Mucosa of stomach (tissue), 1 donor: ENCODE measurements at regions not wholly inside any gene's neighbourhood (a gene's known extent, or its start where the extent isn't known, plus 50 kb on each side); places are given as distances from the start of the nearest gene placed in this dataset.
"Not testable (repeated sequence)": the region's sequence is repeated elsewhere in the genome, so short reads cannot be mapped to it uniquely, and the experiment has no call there.

Experiments used
- H3K27me3 ChIP-seq: one replicate; pipeline ENCODE4 v1.7.0; 2013; ENCODE audit warnings: mild to moderate bottlenecking, low read length; ENCODE audit not compliant: control insufficient read depth, insufficient read depth
- H3K36me3 ChIP-seq: one replicate; pipeline ENCODE4 v1.7.0; 2013; ENCODE audit warnings: low read length; ENCODE audit not compliant: control insufficient read depth, insufficient read depth
- H3K4me1 ChIP-seq: one replicate; pipeline ENCODE4 v1.7.0; 2013; ENCODE audit warnings: mild to moderate bottlenecking, low read length; ENCODE audit not compliant: control insufficient read depth, insufficient read depth
- H3K4me3 ChIP-seq: one replicate; pipeline ENCODE4 v1.7.0; 2013; ENCODE audit warnings: low read length
- H3K9ac ChIP-seq: one replicate; pipeline ENCODE4 v1.7.0; 2013; ENCODE audit warnings: mild to moderate bottlenecking, low read length, moderate library complexity
- H3K9me3 ChIP-seq: one replicate; pipeline ENCODE4 v1.7.0; 2013; ENCODE audit warnings: mild to moderate bottlenecking, low read length, moderate library complexity; ENCODE audit not compliant: control insufficient read depth
- donor health status: Pancreatic carcinoma.

GRCh38 chr22:23381661-23382427 lies 198.2 kb downstream of the IGLL1 start:
- H3K9me3 ChIP-seq = no peaks in the 10 kb centered on the region
- no peak overlapping the region for H3K4me3 ChIP-seq
- H3K36me3 ChIP-seq = no peaks in the 10 kb centered on the region
- no peak overlapping the region for H3K9ac ChIP-seq
- H3K4me1 ChIP-seq = peaks cover 9% of the 10 kb centered on the region
- peaks cover 5% of the 10 kb centered on the region for H3K27me3 ChIP-seq

- Histone ChIP-seq H3K4me3 (no peak overlapping the region), H3K4me1 (peaks cover 9% of the 10 kb centered on the region), H3K36me3 (no peaks in the 10 kb centered on the region), H3K9ac (no peak overlapping the region), H3K27me3 (peaks cover 5% of the 10 kb centered on the region), H3K9me3 (no peaks in the 10 kb centered on the region)
These were observed 199.2 kb downstream of the IGLL1 start for GRCh38 chr22:23380911-23381310.

DNA sequence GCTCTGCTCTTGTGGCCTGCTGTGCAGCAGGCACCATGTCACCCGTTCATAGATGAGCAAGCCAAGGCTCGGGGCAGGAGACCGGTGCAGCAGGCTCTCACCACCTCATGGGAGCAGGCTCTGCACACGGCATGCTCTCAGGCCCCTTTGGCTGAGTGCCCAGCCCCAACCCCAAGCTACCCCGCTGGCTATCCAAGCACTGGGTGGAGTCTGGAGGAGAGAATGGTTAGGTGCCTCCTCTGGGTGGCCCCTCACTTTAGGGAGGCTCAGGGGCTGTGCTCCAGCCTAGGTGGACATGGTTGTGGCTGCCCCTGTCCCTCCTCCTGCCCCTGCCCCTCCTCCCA lies 199.9 kb downstream of the IGLL1 start:
- H3K4me1 ChIP-seq = peaks cover 9% of the 10 kb centered on the region
- H3K27me3 ChIP-seq = peaks cover 5% of the 10 kb centered on the region
- no peaks in the 10 kb centered on the region for H3K9me3 ChIP-seq
- H3K9ac ChIP-seq = no peak overlapping the region
- H3K36me3 ChIP-seq = no peaks in the 10 kb centered on the region
- H3K4me3 ChIP-seq = no peak overlapping the region

DNA sequence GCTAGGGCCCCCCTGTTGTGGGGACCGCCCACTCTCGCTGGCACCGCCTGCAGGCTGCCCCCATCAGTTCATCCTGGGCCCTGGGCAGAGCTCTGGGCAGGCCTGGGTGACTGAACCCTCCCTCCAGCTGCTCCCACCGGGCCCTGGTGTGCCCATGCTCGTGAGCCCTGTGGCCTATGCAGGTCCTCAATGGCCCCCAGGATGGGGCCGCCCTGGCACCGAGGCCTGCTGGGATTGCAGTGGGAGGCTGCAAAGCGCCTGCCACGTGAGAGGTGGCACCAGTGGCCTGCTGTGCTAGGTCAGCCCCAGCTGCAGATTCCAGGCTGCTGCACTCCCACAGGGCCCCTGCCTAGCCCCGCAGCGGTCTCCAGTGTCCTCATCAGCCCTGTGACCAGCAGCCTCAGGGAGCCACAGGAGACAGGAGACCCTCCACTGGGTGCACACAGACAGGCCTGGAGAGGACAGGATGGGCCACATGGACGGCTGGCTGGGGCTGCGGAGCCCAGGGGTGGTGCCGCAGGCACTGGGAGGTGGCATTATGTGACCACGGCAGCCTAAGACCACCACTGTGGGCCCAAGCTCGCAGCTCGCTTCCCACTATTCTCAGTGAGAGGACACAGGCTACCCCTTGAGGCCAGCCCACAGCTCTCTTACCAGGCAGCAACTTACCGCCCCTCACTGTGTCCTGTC lies 199.4 kb downstream of the BCR start:
- not testable (repeated sequence) for H3K36me3 ChIP-seq, H3K27me3 ChIP-seq, H3K4me3 ChIP-seq

DNA sequence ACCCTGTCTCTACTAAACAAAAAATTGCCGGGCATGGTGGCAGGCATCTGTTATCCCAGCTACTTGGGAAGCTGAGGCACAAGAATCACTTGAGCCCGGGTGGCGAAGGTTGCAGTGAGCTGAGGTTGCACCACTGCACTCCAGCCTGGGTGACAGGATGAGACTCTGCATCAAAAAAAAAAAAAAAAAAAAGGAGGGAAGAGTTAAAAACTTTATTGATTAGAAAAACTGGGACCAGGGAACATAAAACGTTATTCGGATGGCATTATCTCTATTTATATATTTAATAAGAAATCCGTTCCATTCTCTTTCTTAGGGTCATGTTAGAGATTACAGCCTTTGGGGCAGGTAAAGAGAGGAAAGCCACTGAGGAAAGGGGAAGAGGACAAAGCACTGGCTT lies 197.5 kb downstream of the BCR start:
- no peaks in the 10 kb centered on the region for H3K4me1 ChIP-seq

More for the DNA sequence above, 199.4 kb downstream of the BCR start:
- not testable (repeated sequence) for H3K4me1 ChIP-seq, H3K9ac ChIP-seq, H3K9me3 ChIP-seq

DNA sequence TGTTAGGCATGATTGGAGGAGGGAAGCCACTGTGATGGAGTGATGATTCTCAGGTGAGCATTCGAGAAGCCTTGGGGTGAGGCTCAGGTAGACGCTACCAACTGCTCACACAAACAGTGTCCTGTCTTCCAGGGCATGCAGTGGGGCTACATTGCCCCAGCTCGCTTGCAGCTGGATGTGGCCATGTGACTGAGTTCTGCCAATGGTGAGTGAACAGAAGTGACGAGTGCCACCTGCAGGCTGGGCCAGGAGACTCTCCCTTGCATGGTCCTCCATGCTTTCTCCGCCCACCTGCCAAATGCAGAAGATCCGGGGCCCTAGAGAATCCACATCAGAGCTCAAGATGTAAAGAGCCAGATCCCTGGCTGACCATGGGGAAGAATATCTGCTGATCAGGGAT lies 195.9 kb downstream of the BCR start:
- Histone ChIP-seq H3K27me3 (no peaks in the 10 kb centered on the region), H3K36me3 (no peaks in the 10 kb centered on the region), H3K4me3 (no peak overlapping the region), H3K9ac (no peak overlapping the region), H3K9me3 (no peaks in the 10 kb centered on the region), H3K4me1 (no peaks in the 10 kb centered on the region)

More for the DNA sequence above, 197.5 kb downstream of the BCR start:
- H3K27me3 ChIP-seq = no peaks in the 10 kb centered on the region
- H3K36me3 ChIP-seq = no peaks in the 10 kb centered on the region
- no peak overlapping the region for H3K4me3 ChIP-seq
- no peaks in the 10 kb centered on the region for H3K9me3 ChIP-seq
- H3K9ac ChIP-seq = no peak overlapping the region

- no peaks in the 10 kb centered on the region for H3K4me1 ChIP-seq
- H3K36me3 ChIP-seq = no peaks in the 10 kb centered on the region
- no peak overlapping the region for H3K9ac ChIP-seq
- H3K27me3 ChIP-seq = no peaks in the 10 kb centered on the region
- H3K9me3 ChIP-seq = no peaks in the 10 kb centered on the region
- H3K4me3 ChIP-seq = no peak overlapping the region
These were observed 194.9 kb downstream of the BCR start for GRCh38 chr22:23375031-23375827.

GRCh38 chr22:23373601-23374000 lies 193.3 kb downstream of the BCR start:
- Histone ChIP-seq H3K27me3 (no peaks in the 10 kb centered on the region), H3K4me1 (no peaks in the 10 kb centered on the region), H3K9me3 (no peaks in the 10 kb centered on the region), H3K36me3 (no peaks in the 10 kb centered on the region), H3K9ac (no peak overlapping the region), H3K4me3 (no peak overlapping the region)

- H3K4me1 ChIP-seq = no peaks in the 10 kb centered on the region
- no peaks in the 10 kb centered on the region for H3K9me3 ChIP-seq
- H3K36me3 ChIP-seq = no peaks in the 10 kb centered on the region
- no peak overlapping the region for H3K4me3 ChIP-seq
- H3K9ac ChIP-seq = no peak overlapping the region
- H3K27me3 ChIP-seq = no peaks in the 10 kb centered on the region
These were observed 189.9 kb downstream of the BCR start for GRCh38 chr22:23370251-23370650.

DNA sequence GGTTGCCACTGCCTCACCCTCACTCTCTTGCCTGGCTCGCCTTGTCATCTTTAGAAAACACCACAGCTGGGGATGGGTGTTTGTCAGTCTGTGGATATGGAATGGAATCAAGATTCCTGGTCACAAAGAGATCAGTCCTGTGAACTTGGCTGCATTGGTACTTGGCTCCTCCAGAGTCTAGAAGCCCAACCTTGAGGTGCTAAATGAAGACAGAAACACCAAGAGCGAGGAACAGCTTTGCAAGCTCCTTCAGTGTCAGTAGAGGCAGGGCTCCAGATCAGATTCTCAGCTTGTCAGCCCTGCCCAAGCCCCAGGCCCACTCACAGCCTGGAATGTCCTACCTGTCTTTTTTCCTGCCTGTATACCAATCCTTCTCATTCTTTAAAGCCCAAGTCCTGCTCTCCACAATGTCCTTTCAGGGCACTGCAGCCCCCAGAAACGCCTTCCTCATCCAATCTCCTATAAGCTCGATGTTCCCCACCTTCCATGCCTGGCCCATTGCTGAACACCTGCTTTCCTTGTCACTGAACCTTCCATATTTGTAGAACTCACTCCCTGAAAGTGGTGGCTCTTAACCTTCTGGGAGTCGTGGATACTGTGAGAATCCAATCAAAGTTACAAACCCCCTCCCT lies 188.9 kb downstream of the BCR start:
- Histone ChIP-seq H3K4me3 (no peak overlapping the region), H3K4me1 (no peaks in the 10 kb centered on the region), H3K9ac (no peak overlapping the region), H3K36me3 (no peaks in the 10 kb centered on the region), H3K9me3 (no peaks in the 10 kb centered on the region), H3K27me3 (no peaks in the 10 kb centered on the region)
